Choroid plexus epithelial cell (primary cell): ENCODE measurements at regions not wholly inside any gene's neighbourhood (a gene's known extent, or its start where the extent isn't known, plus 50 kb on each side); places are given as distances from the start of the nearest gene placed in this dataset.
A peak's percentile ranks its signal among the peaks of the same experiment; 100 is the strongest.

Source experiments
- DNase-seq: peaks from one replicate; pipeline ENCODE4 v3.0.0-alpha.2; 2010; ENCODE audit warnings: low read depth
- H3K4me3 ChIP-seq: 2 replicates; pipeline ENCODE4 v1.5.1; 2011; ENCODE audit warnings: low read depth, mild to moderate bottlenecking, control low read depth, low read length, moderate library complexity
- TF ChIP-seq, protein P1 (sequence below): conservative IDR thresholded peaks from 2 replicates; pipeline ENCODE4 v1.5.1; 2011; ENCODE audit warnings: low read depth, mild to moderate bottlenecking, control low read depth, inconsistent platforms, low read length, moderate library complexity

- TF ChIP-seq, protein P1, sequence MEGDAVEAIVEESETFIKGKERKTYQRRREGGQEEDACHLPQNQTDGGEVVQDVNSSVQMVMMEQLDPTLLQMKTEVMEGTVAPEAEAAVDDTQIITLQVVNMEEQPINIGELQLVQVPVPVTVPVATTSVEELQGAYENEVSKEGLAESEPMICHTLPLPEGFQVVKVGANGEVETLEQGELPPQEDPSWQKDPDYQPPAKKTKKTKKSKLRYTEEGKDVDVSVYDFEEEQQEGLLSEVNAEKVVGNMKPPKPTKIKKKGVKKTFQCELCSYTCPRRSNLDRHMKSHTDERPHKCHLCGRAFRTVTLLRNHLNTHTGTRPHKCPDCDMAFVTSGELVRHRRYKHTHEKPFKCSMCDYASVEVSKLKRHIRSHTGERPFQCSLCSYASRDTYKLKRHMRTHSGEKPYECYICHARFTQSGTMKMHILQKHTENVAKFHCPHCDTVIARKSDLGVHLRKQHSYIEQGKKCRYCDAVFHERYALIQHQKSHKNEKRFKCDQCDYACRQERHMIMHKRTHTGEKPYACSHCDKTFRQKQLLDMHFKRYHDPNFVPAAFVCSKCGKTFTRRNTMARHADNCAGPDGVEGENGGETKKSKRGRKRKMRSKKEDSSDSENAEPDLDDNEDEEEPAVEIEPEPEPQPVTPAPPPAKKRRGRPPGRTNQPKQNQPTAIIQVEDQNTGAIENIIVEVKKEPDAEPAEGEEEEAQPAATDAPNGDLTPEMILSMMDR, result no peak
- DNase-seq, result no peak
- no peak overlapping the region for H3K4me3 ChIP-seq
Observed at GRCh38 chr13:33636955-33637670, 180.8 kb upstream of the RFC3 start.

GRCh38 chr13:33637978-33638743, 179.8 kb upstream of the RFC3 start:
- peak; percentile 41 for DNase-seq
- TF ChIP-seq, protein P1, result no peak
- H3K4me3 ChIP-seq, result no peak overlapping the region

DNA sequence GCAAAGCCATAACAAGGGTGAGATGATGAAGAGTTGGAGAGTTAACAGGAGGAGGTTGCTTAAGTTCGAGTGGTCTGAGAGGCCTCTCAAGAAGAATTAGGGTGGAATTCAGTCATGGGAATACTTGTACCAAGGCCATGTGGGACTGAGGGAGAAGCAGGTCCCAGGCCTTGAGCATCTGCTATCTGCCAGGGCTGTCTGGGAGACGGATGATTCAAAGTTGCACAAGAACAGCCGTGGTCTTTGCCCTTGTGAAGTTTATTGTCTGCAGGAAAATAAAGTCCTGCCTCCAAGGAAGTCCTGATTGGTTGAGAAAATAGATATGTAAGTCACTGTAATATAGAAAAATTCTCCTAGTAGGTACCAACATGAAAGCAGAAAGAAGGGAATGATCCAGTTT, 178.8 kb upstream of the RFC3 start:
- H3K4me3 ChIP-seq, result no peak overlapping the region
- DNase-seq, result peak; percentile 89
- TF ChIP-seq, protein P1, result no peak

DNA sequence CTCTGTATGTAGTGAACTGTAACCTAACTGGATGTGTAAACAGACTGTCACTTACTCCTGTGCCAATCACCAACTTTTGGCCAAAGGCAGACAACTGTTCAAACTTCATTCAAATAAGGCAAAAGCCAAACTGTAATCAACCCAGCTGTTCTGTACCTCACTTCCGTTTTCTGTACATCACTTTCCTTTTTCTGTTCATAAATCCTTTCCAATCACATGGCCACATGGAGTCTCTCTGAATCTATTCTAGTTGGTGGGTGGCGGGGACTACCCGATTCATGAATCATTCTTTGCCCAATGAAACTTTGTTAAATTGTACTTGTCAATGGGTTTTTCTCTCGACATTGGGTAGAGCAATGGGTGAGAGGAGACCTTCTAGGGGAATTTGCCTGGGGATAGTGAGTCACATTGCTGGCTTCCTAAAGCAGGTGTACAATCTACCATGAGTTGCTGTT, 178.3 kb upstream of the RFC3 start:
- no peak overlapping the region for H3K4me3 ChIP-seq
- DNase-seq, result no peak

DNA sequence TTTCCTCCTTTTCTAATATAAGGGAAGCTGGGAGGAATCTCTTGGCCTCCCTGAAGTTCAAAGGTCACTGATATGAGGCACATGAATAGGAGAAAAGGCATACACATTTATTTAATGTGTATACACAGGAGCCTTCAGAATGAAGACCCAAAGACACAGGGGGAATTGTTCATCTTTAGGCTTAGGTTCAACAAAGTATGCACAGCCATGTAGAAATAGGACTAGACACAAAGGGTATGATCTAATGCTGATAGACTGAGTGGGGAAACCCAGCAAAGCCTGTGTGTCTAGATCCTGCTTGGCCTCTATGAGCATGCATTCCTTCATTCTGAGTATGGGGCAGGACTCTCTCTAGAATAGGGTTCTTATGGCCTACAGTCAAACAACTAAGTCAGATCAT, 177.1 kb upstream of the RFC3 start:
- peak; percentile 38 for DNase-seq
- TF ChIP-seq, protein P1, result no peak
- no peak overlapping the region for H3K4me3 ChIP-seq

More for the DNA sequence above, 178.3 kb upstream of the RFC3 start:
- TF ChIP-seq, protein P1, result no peak

GRCh38 chr13:33642374-33643065, 175.4 kb upstream of the RFC3 start:
- no peak overlapping the region for H3K4me3 ChIP-seq
- DNase-seq, result peak; percentile 95
- TF ChIP-seq, protein P1, result no peak
